K562 (cell line): ENCODE measurements at regions not wholly inside any gene's neighbourhood (a gene's known extent, or its start where the extent isn't known, plus 50 kb on each side); places are given as distances from the start of the nearest gene placed in this dataset.
A peak's percentile ranks its signal among the peaks of the same experiment; 100 is the strongest.

ENCODE experiments used
- ATAC-seq: fragments of 200-7000 bp; cut with Tn5 transposase; 3 replicates; pipeline ENCODE4 v1.9.1; 2020; ENCODE audit warnings: moderate library complexity
- BruUV-seq: library from RNA; stranded (reverse); fragments of 400-500 nt; replicated peaks from 2 replicates; lab custom pipeline; 2021; lab: Mats Ljungman, UMichigan
- CTCF ChIA-PET: fragments of 300-600 bp; formaldehyde crosslinking; extraction: SDS; loops from one replicate; lab custom pipeline; 2021; ENCODE audit warnings: low intra/inter-chr PET ratio; lab: Yijun Ruan, JAX
- POLR2A ChIA-PET: fragments of 300-600, 350-650 bp; sonication (Branson Sonifier 250); formaldehyde crosslinking; extraction: SDS; loops from one replicate; lab custom pipeline; 2021; ENCODE audit warnings: antibody characterized with exemption, inconsistent platforms; lab: Yijun Ruan, JAX
- DNase-seq, 4 experiments: peaks; one replicate each; pipeline versions ENCODE4 v3.0.0 to v3.0.0-alpha.2; 2011 to 2018; ENCODE audit warnings: low spot score in 3 of 4, mixed read lengths in 3 of 4; ENCODE audit errors: extremely low read depth in 1 of 4
- FAIRE-seq: peaks from 2 replicates; lab custom pipeline; 2011; peaks lifted over from hg19 to GRCh38; lab: Jason Lieb, UNC
- H2AFZ ChIP-seq: 2 replicates; pipeline ENCODE4 v1.6.0; 2011; ENCODE audit warnings: low read depth, low read length, control low read depth, inconsistent platforms
- H3K27ac ChIP-seq: fragments of 200-600 bp; 3 replicates; pipeline ENCODE4 v1.8.0; 2011; ENCODE audit warnings: low read depth, mild to moderate bottlenecking, control low read depth, inconsistent platforms, low read length, moderate library complexity, mixed read lengths; ENCODE audit errors: extremely low read depth
- H3K27me3 ChIP-seq, 2 experiments: fragments of 300-600 bp in 1 of 2; 2 replicates in 1 of 2; 3 replicates in 1 of 2; pipeline versions ENCODE4 v1.6.0 to v1.8.0; 2011; ENCODE audit warnings: inconsistent platforms in 2 of 2, low read length in 2 of 2, mild to moderate bottlenecking in 1 of 2, mixed read lengths in 1 of 2, moderate library complexity in 1 of 2; ENCODE audit not compliant: control insufficient read depth in 2 of 2, insufficient read depth in 2 of 2
- H3K36me3 ChIP-seq: fragments of 300-600 bp; 3 replicates; pipeline ENCODE4 v1.8.0; 2011; ENCODE audit warnings: mild to moderate bottlenecking, low read length, inconsistent platforms; ENCODE audit not compliant: control insufficient read depth, insufficient read depth
- H3K4me1 ChIP-seq, 2 experiments: fragments of 200-600 bp in 1 of 2; replicated peaks in 1 of 2; 2 replicates in 1 of 2; 3 replicates in 1 of 2; pipeline versions ENCODE4 v1.5.1 to v1.8.0; 2011; ENCODE audit warnings: inconsistent platforms in 2 of 2, low read length in 2 of 2, mild to moderate bottlenecking in 1 of 2, mixed read lengths in 1 of 2, moderate library complexity in 1 of 2; ENCODE audit not compliant: control insufficient read depth in 2 of 2, insufficient read depth in 2 of 2
- H3K4me2 ChIP-seq: 2 replicates; pipeline ENCODE4 v1.6.1; 2011; ENCODE audit warnings: low read length, control low read depth, inconsistent platforms, mixed read lengths; ENCODE audit not compliant: insufficient read depth
- H3K4me3 ChIP-seq: fragments of 200-600 bp; sonication (generic), shearing (Covaris generic); 2 replicates; pipeline ENCODE4 v1.5.1; 2016; ENCODE audit warnings: control low read depth, inconsistent platforms
- H3K79me2 ChIP-seq: fragments of 200-600 bp; 3 replicates; pipeline ENCODE4 v1.8.0; 2011; ENCODE audit warnings: low read length, inconsistent platforms; ENCODE audit not compliant: control insufficient read depth, insufficient read depth
- H3K9ac ChIP-seq, 2 experiments: 2 replicates each; pipeline versions ENCODE4 v1.6.0 to v1.6.1; 2011; ENCODE audit warnings: low read depth in 2 of 2, low read length in 2 of 2, control low read depth in 1 of 2, inconsistent platforms in 1 of 2, mild to moderate bottlenecking in 1 of 2, mixed read lengths in 1 of 2; ENCODE audit not compliant: insufficient read depth in 1 of 2
- H3K9me1 ChIP-seq: one replicate; pipeline ENCODE4 v1.6.0; 2011; ENCODE audit warnings: inconsistent platforms, mild to moderate bottlenecking, low read length, moderate library complexity; ENCODE audit not compliant: control insufficient read depth, insufficient read depth
- H3K9me3 ChIP-seq: replicated peaks from 2 replicates; pipeline ENCODE4 v1.5.1; 2011; ENCODE audit warnings: low read depth, low read length, inconsistent platforms; ENCODE audit not compliant: control insufficient read depth, insufficient read depth
- H4K20me1 ChIP-seq: replicated peaks from 2 replicates; pipeline ENCODE4 v1.6.1; 2011; ENCODE audit warnings: low read length, inconsistent platforms, mixed read lengths; ENCODE audit not compliant: control insufficient read depth, insufficient read depth
- C11orf30 ChIP-seq: fragments of 450-650 bp; IDR thresholded peaks from 2 replicates; pipeline ENCODE4 v1.6.1; 2016; ENCODE audit warnings: low read depth, mild to moderate bottlenecking
- CAMTA2 ChIP-seq: fragments of 250-450 bp; sonication (Bioruptor Pico); conservative IDR thresholded peaks from 2 replicates; pipeline ENCODE4 v1.5.1; 2022
- KLF1 ChIP-seq: fragments of 450-650 bp; IDR thresholded peaks from 2 replicates; pipeline ENCODE4 v1.6.1; 2016; ENCODE audit warnings: missing genetic modification characterization, missing compliant biosample characterization
- MAFF ChIP-seq: IDR thresholded peaks from 2 replicates; pipeline ENCODE4 v1.6.1; 2012; ENCODE audit warnings: low read length, improper control_type of control experiment
- MAFG ChIP-seq: fragments of 450-650 bp; conservative IDR thresholded peaks from 2 replicates; pipeline ENCODE4 v1.6.1; 2016; ENCODE audit warnings: missing genetic modification characterization, missing compliant biosample characterization
- MAFK ChIP-seq: IDR thresholded peaks from 2 replicates; pipeline ENCODE4 v1.6.1; 2011; ENCODE audit warnings: low read length, improper control_type of control experiment
- MCM3 ChIP-seq: fragments of 450-650 bp; IDR thresholded peaks from 2 replicates; pipeline ENCODE4 v1.6.1; 2016
- MNT ChIP-seq, 2 experiments: fragments of 450-650 bp; conservative IDR thresholded peaks; 2 replicates each; pipeline ENCODE4 v1.6.1; 2017; ENCODE audit warnings: mild to moderate bottlenecking in 2 of 2, moderate library complexity in 2 of 2
- YY1 ChIP-seq, 3 experiments: IDR thresholded peaks; 2 replicates each; pipeline ENCODE4 v1.6.1; 2011; ENCODE audit warnings: low read length in 2 of 3, mild to moderate bottlenecking in 2 of 3, moderate library complexity in 2 of 3, borderline replicate concordance in 1 of 3, control low read depth in 1 of 3, low read depth in 1 of 3; ENCODE audit not compliant: insufficient read depth in 3 of 3, insufficient replicate concordance in 2 of 3, control insufficient read depth in 1 of 3, insufficient read length in 1 of 3; ENCODE audit errors: extremely low read depth in 1 of 3
- ZNF316 ChIP-seq: fragments of 450-650 bp; IDR thresholded peaks from 2 replicates; pipeline ENCODE4 v1.6.1; 2016
- WGBS: fragments of 100-300 bp; shearing (Covaris generic); methylation state at CpG from one replicate; pipeline ENCODE4 v1.1.6; 2016; ENCODE audit warnings: low coverage, mixed read lengths; ENCODE audit not compliant: insufficient coverage; ENCODE audit errors: missing lambda C conversion rate; 5-methylcytosine and 5-hydroxymethylcytosine counted together
- in situ Hi-C: fragments of 300-500 bp; cut with MboI; formaldehyde crosslinking; loops from 4 replicates; pipeline ENCODE4 v1.15.0; 2018; ENCODE audit warnings: inconsistent platforms, mixed read lengths
- intact Hi-C: fragments of 100-400 bp; cut with micrococcal nuclease; formaldehyde crosslinking; loops from 2 replicates; pipeline ENCODE4 v1.14.2; 2022

GRCh38 chr2:103462101-103462500 lies 700.3 kb downstream of the TMEM182 start:
- Histone ChIP-seq H4K20me1 (no peaks in the 10 kb centered on the region), H3K27me3 (no peaks in the 10 kb centered on the region), H3K27ac (peak overlapping the region; percentile 16; the same call in 2 of the 3 replicates), H3K36me3 (no peaks in the 10 kb centered on the region), H3K4me3 (no peak overlapping the region), H3K4me1 (no peaks in the 10 kb centered on the region), H3K4me2 (no peak overlapping the region; the same call in 1 of the 2 replicates), H3K9ac (peak overlapping the region in 1 of 2 experiments; percentile 51; a peak in 1 of 4 replicates), H2AFZ (peak overlapping the region; percentile 66), H3K9me1 (no peaks in the 10 kb centered on the region), H3K9me3 (no peaks in the 10 kb centered on the region), H3K79me2 (peaks cover 5% of the 10 kb centered on the region; the same call in 1 of the 3 replicates)
- TF ChIP-seq KLF1 (no peak), CAMTA2 (CRISPR knock-in tag) (no peak), YY1 (IDR thresholded peaks at IDR 0.05; ENCODE audit: borderline replicate concordance in 1 of 3, control insufficient read depth in 1 of 3, extremely low read depth in 1 of 3, insufficient read depth in 3 of 3, insufficient read length in 1 of 3, insufficient replicate concordance in 2 of 3, low read depth in 1 of 3, low read length in 2 of 3) (peak in 1 of 3 experiments; percentile 55)
- BruUV-seq: no TSS peak
- intact Hi-C loops: no loop called here
- POLR2A ChIA-PET: no interaction called here
- in situ Hi-C loops: no loop called here
- whole genome bisulfite sequencing: 0% methylated on average over 1 of the region's 2 CpGs
- CTCF ChIA-PET: no interaction called here
- ATAC-seq (peak; percentile 65), DNase-seq (peak in 2 of 4 experiments; percentile 8 to 39), FAIRE-seq (no peak)

- Histone ChIP-seq H3K4me3 (peak overlapping the region; percentile 2; the same call in 1 of the 2 replicates), H3K9me1 (no peaks in the 10 kb centered on the region), H3K79me2 (peaks cover 5% of the 10 kb centered on the region; the same call in 1 of the 3 replicates), H2AFZ (peak overlapping the region; percentile 66), H3K9ac (peak overlapping the region in 1 of 2 experiments; percentile 51; a peak in 1 of 4 replicates), H3K36me3 (no peaks in the 10 kb centered on the region), H4K20me1 (no peaks in the 10 kb centered on the region), H3K27me3 (no peaks in the 10 kb centered on the region), H3K9me3 (no peaks in the 10 kb centered on the region), H3K27ac (peak overlapping the region; percentile 16), H3K4me2 (peak overlapping the region; percentile 51; the same call in 1 of the 2 replicates), H3K4me1 (no peaks in the 10 kb centered on the region)
- in situ Hi-C loops (no loop called here), intact Hi-C loops (no loop called here)
- no peak for DNase-seq
- WGBS: 9% methylated on average over 2 of the region's 2 CpGs
- no peak for FAIRE-seq
- TF ChIP-seq C11orf30: peak; percentile 49
- TF ChIP-seq MAFK: 0 out of 2 replicates have a peak, but pooled peaks have one; percentile 34
- no peak for TF ChIP-seq MNT (conservative IDR thresholded peaks at IDR 0.05)
- no peak for TF ChIP-seq MCM3
- peak; percentile 44; the same call in 1 of the 2 replicates for TF ChIP-seq MAFF
- TF ChIP-seq MAFG (tag): peak; percentile 43; the same call in 1 of the 2 replicates
- peak; percentile 65 for TF ChIP-seq ZNF316
- no TSS peak for BruUV-seq
- peak; percentile 52; the same call in 2 of the 3 replicates for ATAC-seq
- ChIA-PET POLR2A (no interaction called here), CTCF (interaction anchor here (0.6 kb wide), 1 partner anchor 590 kb away, joined by 3 read pairs; no protein-coding TSS in a partner anchor)
These were observed 700.9 kb downstream of the TMEM182 start for GRCh38 chr2:103462712-103463111.
